ENCODE measurements at regions not wholly inside any gene's neighbourhood (a gene's known extent, or its start where the extent isn't known, plus 50 kb on each side); places are given as distances from the start of the nearest gene placed in this dataset.

- Histone ChIP-seq H2AFZ (no peak overlapping the region), H3K4me2 (peak overlapping the region; percentile 66; the same call in 1 of the 2 replicates), H4K20me1 (ENCODE audit: insufficient read depth) (no peaks in the 10 kb centered on the region), H3K9me3 (ENCODE audit: insufficient read depth, low read depth) (no peaks in the 10 kb centered on the region), H3K79me2 (ENCODE audit: low read depth) (no peaks in the 10 kb centered on the region), H3K9me2 (ENCODE audit: insufficient read depth) (no peaks in the 10 kb centered on the region), H3K4me3 (no peak overlapping the region), H3F3A (ENCODE audit: insufficient read depth, low read depth) (peaks cover 57% of the 10 kb centered on the region), H3K27ac (peak overlapping the region; percentile 59; the same call in 1 of the 2 replicates), H3K4me1 (replicated peaks; ENCODE audit: insufficient read depth) (peaks cover 93% of the 10 kb centered on the region), H3K36me3 (ENCODE audit: low read depth) (no peaks in the 10 kb centered on the region), H3K27me3 (ENCODE audit: insufficient read depth, low read depth) (no peaks in the 10 kb centered on the region)
- no TSS peak for BruUV-seq (replicated peaks)
- ChIA-PET CTCF (no interaction called here), POLR2A (ENCODE audit: unreplicated experiment) (interaction anchor here (0.6 kb wide), 1 partner anchor 78 kb away, joined by 10 read pairs; no protein-coding TSS in a partner anchor)
- DNase-seq, result no peak
- intact Hi-C loops (cut with micrococcal nuclease; ENCODE audit: unreplicated experiment), result loop anchor here (5.0 kb wide), 1 partner anchor 71 kb away; the partner anchor contains the start of gene PODXL
- no peak for TF ChIP-seq CTCF (conservative IDR thresholded peaks at IDR 0.05)
- no peak for TF ChIP-seq EZH2 (IDR thresholded peaks at IDR 0.05; ENCODE audit: low read depth)
These were observed 72.2 kb upstream of the PODXL start for GRCh38 chr7:131628634-131629033.

- H3K79me2 ChIP-seq (ENCODE audit: low read depth), result no peaks in the 10 kb centered on the region
- no peaks in the 10 kb centered on the region for H3K9me3 ChIP-seq (ENCODE audit: insufficient read depth, low read depth)
- DNase-seq, result no peak
- peaks cover 51% of the 10 kb centered on the region for H3F3A ChIP-seq (ENCODE audit: insufficient read depth, low read depth)
- H3K36me3 ChIP-seq (ENCODE audit: low read depth), result no peaks in the 10 kb centered on the region
- no peak for TF ChIP-seq EZH2 (IDR thresholded peaks at IDR 0.05; ENCODE audit: low read depth)
- TF ChIP-seq CTCF (conservative IDR thresholded peaks at IDR 0.05), result no peak
- no TSS peak for BruUV-seq (replicated peaks)
- no peaks in the 10 kb centered on the region for H3K9me2 ChIP-seq (ENCODE audit: insufficient read depth)
- intact Hi-C loops (cut with micrococcal nuclease; ENCODE audit: unreplicated experiment), result loop anchor here (5.0 kb wide), 1 partner anchor 70 kb away; the partner anchor contains the start of gene PODXL
- H3K4me2 ChIP-seq, result 0 out of 2 replicates have a peak overlapping the region, but pooled peaks have one; percentile 66
- H3K4me1 ChIP-seq (replicated peaks; ENCODE audit: insufficient read depth), result peaks cover 85% of the 10 kb centered on the region
- no peak overlapping the region for H3K4me3 ChIP-seq
- no peaks in the 10 kb centered on the region for H4K20me1 ChIP-seq (ENCODE audit: insufficient read depth)
- H3K27ac ChIP-seq, result no peak overlapping the region
- no peak overlapping the region for H2AFZ ChIP-seq
- CTCF ChIA-PET, result interaction anchor here (0.5 to 0.6 kb wide), 2 partner anchors 89 to 804 kb away, joined by 3 read pairs; no protein-coding TSS in a partner anchor
- POLR2A ChIA-PET (ENCODE audit: unreplicated experiment), result interaction anchor here (0.7 kb wide), 1 partner anchor 20 kb away, joined by 5 read pairs; no protein-coding TSS in a partner anchor
- H3K27me3 ChIP-seq (ENCODE audit: insufficient read depth, low read depth), result no peaks in the 10 kb centered on the region
These were observed 71.3 kb upstream of the PODXL start for GRCh38 chr7:131627735-131628190.

GRCh38 chr7:131626643-131627042, 70.2 kb upstream of the PODXL start:
- Histone ChIP-seq H3K9me2 (ENCODE audit: insufficient read depth) (no peaks in the 10 kb centered on the region), H3K4me2 (peak overlapping the region; percentile 71), H3F3A (ENCODE audit: insufficient read depth, low read depth) (peaks cover 44% of the 10 kb centered on the region), H3K79me2 (ENCODE audit: low read depth) (no peaks in the 10 kb centered on the region), H3K4me3 (no peak overlapping the region), H4K20me1 (ENCODE audit: insufficient read depth) (no peaks in the 10 kb centered on the region), H3K36me3 (ENCODE audit: low read depth) (no peaks in the 10 kb centered on the region), H3K9me3 (ENCODE audit: insufficient read depth, low read depth) (no peaks in the 10 kb centered on the region), H3K4me1 (replicated peaks; ENCODE audit: insufficient read depth) (peaks cover 74% of the 10 kb centered on the region), H3K27ac (peak overlapping the region; percentile 87), H2AFZ (no peak overlapping the region), H3K27me3 (ENCODE audit: insufficient read depth, low read depth) (no peaks in the 10 kb centered on the region)
- no peak for DNase-seq
- TF ChIP-seq EZH2 (IDR thresholded peaks at IDR 0.05; ENCODE audit: low read depth) (no peak), CTCF (conservative IDR thresholded peaks at IDR 0.05) (no peak)
- intact Hi-C loops (cut with micrococcal nuclease; ENCODE audit: unreplicated experiment), result loop anchor here (5.0 kb wide), 1 partner anchor 69 kb away; the partner anchor contains the start of gene PODXL
- BruUV-seq (replicated peaks), result no TSS peak
- CTCF ChIA-PET, result no interaction called here
- POLR2A ChIA-PET (ENCODE audit: unreplicated experiment), result interaction anchor here (0.5 kb wide), 1 partner anchor 177 kb away, joined by 3 read pairs; no protein-coding TSS in a partner anchor
